H1 (cell line): ENCODE measurements at regions not wholly inside any gene's neighbourhood (a gene's known extent, or its start where the extent isn't known, plus 50 kb on each side); places are given as distances from the start of the nearest gene placed in this dataset.

Experiments used
- CTCF ChIA-PET: fragments of 300-600 bp; sonication (Branson Sonifier 250); formaldehyde crosslinking; loops from one replicate; lab custom pipeline; 2021; ENCODE audit not compliant: partially characterized antibody; lab: Charles Lee
- POLR2A ChIA-PET: fragments of 300-600 bp; sonication (Branson Sonifier 250); formaldehyde crosslinking; loops from one replicate; lab custom pipeline; 2021; ENCODE audit warnings: inconsistent platforms; ENCODE audit not compliant: partially characterized antibody; lab: Charles Lee
- DNase-seq, 2 experiments: peaks; one replicate each; pipeline versions ENCODE4 v3.0.0 to v3.0.0-alpha.2; 2010 to 2022; ENCODE audit warnings: low spot score in 2 of 2, low read depth in 1 of 2, mixed read lengths in 1 of 2
- FAIRE-seq: peaks from 2 replicates; lab custom pipeline; 2011; peaks lifted over from hg19 to GRCh38; lab: Jason Lieb, UNC
- H2AFZ ChIP-seq: 2 replicates; pipeline ENCODE4 v1.8.1; 2012; ENCODE audit warnings: low read length, inconsistent platforms
- H2AK5ac ChIP-seq: 2 replicates; pipeline ENCODE4 v1.6.1; 2013; ENCODE audit warnings: low read depth, low read length
- H2BK120ac ChIP-seq: replicated peaks from 2 replicates; pipeline ENCODE3; 2013; ENCODE audit warnings: low read depth, low read length, inconsistent platforms
- H2BK12ac ChIP-seq: 2 replicates; pipeline ENCODE4 v1.6.1; 2013; ENCODE audit warnings: low read depth, low read length
- H2BK15ac ChIP-seq: 2 replicates; pipeline ENCODE4 v1.6.1; 2013; ENCODE audit warnings: low read length
- H2BK20ac ChIP-seq: 2 replicates; pipeline ENCODE4 v1.6.1; 2013; ENCODE audit warnings: low read length
- H2BK5ac ChIP-seq: 2 replicates; pipeline ENCODE4 v1.6.1; 2013; ENCODE audit warnings: low read depth, low read length
- H3K14ac ChIP-seq: 2 replicates; pipeline ENCODE4 v1.6.1; 2013; ENCODE audit warnings: inconsistent platforms; ENCODE audit not compliant: insufficient read length
- H3K18ac ChIP-seq: 2 replicates; pipeline ENCODE4 v1.6.1; 2013; ENCODE audit warnings: low read length; ENCODE audit errors: extremely low read depth
- H3K23ac ChIP-seq: 2 replicates; pipeline ENCODE4 v1.6.1; 2013; ENCODE audit warnings: inconsistent platforms; ENCODE audit not compliant: insufficient read length
- H3K23me2 ChIP-seq: 2 replicates; pipeline ENCODE4 v1.6.1; 2013; ENCODE audit warnings: low read depth, low read length
- H3K27ac ChIP-seq: 2 replicates; pipeline ENCODE4 v1.6.1; 2011; ENCODE audit warnings: low read depth, low read length, inconsistent platforms
- H3K27me3 ChIP-seq, 4 experiments: replicated peaks in 1 of 4; 1 replicate in 1 of 4; 2 replicates in 3 of 4; pipeline versions ENCODE4 v1.6.1 to v1.8.1; 2011 to 2013; ENCODE audit warnings: low read length in 3 of 4, mild to moderate bottlenecking in 3 of 4, inconsistent platforms in 2 of 4, mixed read lengths in 2 of 4, moderate library complexity in 1 of 4; ENCODE audit not compliant: control insufficient read depth in 3 of 4, insufficient read depth in 3 of 4; ENCODE audit errors: extremely low read depth in 1 of 4
- H3K36me3 ChIP-seq, 4 experiments: 2 replicates each; pipeline versions ENCODE4 v1.6.1 to v1.8.1; 2011 to 2013; ENCODE audit warnings: mild to moderate bottlenecking in 4 of 4, low read length in 3 of 4, moderate library complexity in 2 of 4, control low read depth in 1 of 4, inconsistent platforms in 1 of 4; ENCODE audit not compliant: insufficient read depth in 4 of 4, control insufficient read depth in 2 of 4
- H3K4ac ChIP-seq: replicated peaks from 2 replicates; pipeline ENCODE3; 2013; ENCODE audit warnings: low read length, low read depth, mixed read lengths, inconsistent platforms; ENCODE audit not compliant: insufficient read length
- H3K4me1 ChIP-seq, 4 experiments: replicated peaks in 1 of 4; 1 replicate in 1 of 4; 2 replicates in 3 of 4; pipeline versions ENCODE4 v1.6.1 to v1.8.1; 2011 to 2013; ENCODE audit warnings: low read length in 3 of 4, inconsistent platforms in 2 of 4, mixed read lengths in 1 of 4; ENCODE audit not compliant: insufficient read depth in 4 of 4, control insufficient read depth in 3 of 4
- H3K4me2 ChIP-seq, 2 experiments: 2 replicates each; pipeline versions ENCODE4 v1.6.1 to v1.8.1; 2011 to 2013; ENCODE audit warnings: low read depth in 2 of 2, low read length in 2 of 2, control low read depth in 1 of 2, inconsistent platforms in 1 of 2, mild to moderate bottlenecking in 1 of 2; ENCODE audit not compliant: insufficient read depth in 1 of 2
- H3K4me3 ChIP-seq, 4 experiments: fragments of 200-600, 300-600 bp in 1 of 4; sonication (generic), shearing (Covaris generic), sonication (Bioruptor Twin) in 1 of 4; 2 replicates each; pipeline versions ENCODE4 v1.5.1 to v1.8.1; 2011 to 2016; ENCODE audit warnings: low read length in 4 of 4, low read depth in 3 of 4, control low read depth in 2 of 4, inconsistent platforms in 2 of 4, mild to moderate bottlenecking in 2 of 4, mixed read lengths in 1 of 4, moderate library complexity in 1 of 4; ENCODE audit not compliant: insufficient read depth in 2 of 4; ENCODE audit errors: extremely low read depth in 1 of 4
- H3K56ac ChIP-seq: replicated peaks from 2 replicates; pipeline ENCODE3; 2013; ENCODE audit warnings: low read depth, mild to moderate bottlenecking, mixed read lengths, low read length, inconsistent platforms; ENCODE audit not compliant: insufficient read length
- H3K79me1 ChIP-seq: 2 replicates; pipeline ENCODE4 v1.6.1; 2013; ENCODE audit warnings: low read depth, low read length, control low read depth
- H3K79me2 ChIP-seq, 2 experiments: 2 replicates each; pipeline versions ENCODE4 v1.6.1 to v1.8.1; 2012 to 2013; ENCODE audit warnings: low read length in 2 of 2, mild to moderate bottlenecking in 2 of 2, inconsistent platforms in 1 of 2; ENCODE audit not compliant: insufficient read depth in 2 of 2, control insufficient read depth in 1 of 2
- H3K9ac ChIP-seq, 4 experiments: replicated peaks in 1 of 4; 1 replicate in 1 of 4; 2 replicates in 3 of 4; pipeline versions ENCODE4 v1.6.1 to v1.8.1; 2011 to 2013; ENCODE audit warnings: low read depth in 3 of 4, low read length in 3 of 4, control low read depth in 2 of 4, mild to moderate bottlenecking in 2 of 4, moderate library complexity in 2 of 4, inconsistent platforms in 1 of 4; ENCODE audit errors: extremely low read depth in 1 of 4
- H3K9me3 ChIP-seq, 2 experiments: 2 replicates each; pipeline versions ENCODE4 v1.6.1 to v1.8.1; 2012 to 2013; ENCODE audit warnings: mild to moderate bottlenecking in 2 of 2, moderate library complexity in 2 of 2, control low read depth in 1 of 2, inconsistent platforms in 1 of 2, low read depth in 1 of 2, low read length in 1 of 2, mixed read lengths in 1 of 2; ENCODE audit not compliant: insufficient read depth in 2 of 2
- H4K20me1 ChIP-seq, 2 experiments: replicated peaks in 1 of 2; 2 replicates each; pipeline versions ENCODE3 to v1.8.1; 2011 to 2013; ENCODE audit warnings: inconsistent platforms in 2 of 2, low read length in 2 of 2, mild to moderate bottlenecking in 1 of 2; ENCODE audit not compliant: insufficient read depth in 2 of 2, control insufficient read depth in 1 of 2
- H4K5ac ChIP-seq: 2 replicates; pipeline ENCODE4 v1.6.1; 2013; ENCODE audit warnings: low read length, low read depth, mixed read lengths, inconsistent platforms; ENCODE audit not compliant: insufficient read length
- H4K8ac ChIP-seq: 2 replicates; pipeline ENCODE4 v1.8.0; 2013; ENCODE audit warnings: mild to moderate bottlenecking, moderate library complexity, low read length, inconsistent platforms; ENCODE audit not compliant: insufficient read depth; ENCODE audit errors: extremely low read depth
- H4K91ac ChIP-seq: replicated peaks from 2 replicates; pipeline ENCODE3; 2013; ENCODE audit warnings: low read length, mixed read lengths, inconsistent platforms; ENCODE audit not compliant: insufficient read length
- ATF3 ChIP-seq: IDR thresholded peaks from 2 replicates; pipeline ENCODE4 v1.6.1; 2011; ENCODE audit warnings: low read depth, mild to moderate bottlenecking, low read length; ENCODE audit not compliant: insufficient read depth
- CHD1 ChIP-seq: IDR thresholded peaks from 2 replicates; pipeline ENCODE4 v1.6.1; 2012; ENCODE audit warnings: low read depth, low read length, improper control_type of control experiment
- JUND ChIP-seq: IDR thresholded peaks from 2 replicates; pipeline ENCODE4 v1.6.1; 2011; ENCODE audit warnings: mild to moderate bottlenecking, improper control_type of control experiment, low read length
- KDM1A ChIP-seq: fragments of 200-600, 300-600 bp; sonication (generic); IDR thresholded peaks from 2 replicates; pipeline ENCODE4 v1.7.1; 2016; ENCODE audit warnings: mild to moderate bottlenecking, low read length, borderline replicate concordance
- SP1 ChIP-seq: IDR thresholded peaks from 2 replicates; pipeline ENCODE4 v1.6.1; 2011; ENCODE audit warnings: low read depth, low read length
- TCF12 ChIP-seq: IDR thresholded peaks from 2 replicates; pipeline ENCODE4 v1.6.1; 2011; ENCODE audit warnings: low read depth, mild to moderate bottlenecking, low read length
- WGBS, 2 experiments: shearing (Covaris generic) in 1 of 2; methylation state at CpG; one replicate each; pipeline versions ENCODE4 v1.1.6 to v1.1.7; 2013 to 2015; ENCODE audit warnings: low lambda C conversion rate in 2 of 2, mixed read lengths in 2 of 2, inconsistent platforms in 1 of 2, low coverage in 1 of 2, missing lambda C conversion rate in 1 of 2; ENCODE audit not compliant: insufficient replicate concordance in 2 of 2, insufficient coverage in 1 of 2, insufficient read length in 1 of 2; ENCODE audit errors: extremely low coverage in 1 of 2, missing lambda C conversion rate in 1 of 2; 5-methylcytosine and 5-hydroxymethylcytosine counted together

GRCh38 chrX:120781403-120781802, 94.3 kb downstream of the CT47B1 start:
- H3K4me2 ChIP-seq: no peak overlapping the region
- no peak overlapping the region for H3K23ac ChIP-seq
- H2AFZ ChIP-seq: no peak overlapping the region
- no peak overlapping the region for H4K5ac ChIP-seq
- H3K14ac ChIP-seq: no peak overlapping the region
- H4K20me1 ChIP-seq: no peaks in the 10 kb centered on the region
- CTCF ChIA-PET: no interaction called here
- TF ChIP-seq SP1 (no peak), JUND (no peak), ATF3 (no peak), CHD1 (no peak), KDM1A (no peak), TCF12 (no peak)
- TF ChIP-seq, all 59 proteins: peak for 0
- H3K27ac ChIP-seq: no peak overlapping the region
- H3K79me2 ChIP-seq: no peaks in the 10 kb centered on the region
- H4K8ac ChIP-seq: no peak overlapping the region
- H3K79me1 ChIP-seq: no peaks in the 10 kb centered on the region
- DNase-seq (no peak), FAIRE-seq (no peak)
- no peaks in the 10 kb centered on the region for H3K27me3 ChIP-seq
- no peak overlapping the region for H3K4me3 ChIP-seq
- no peaks in the 10 kb centered on the region for H3K23me2 ChIP-seq
- no peak overlapping the region for H3K9ac ChIP-seq
- H2BK5ac ChIP-seq: no peak overlapping the region
- no peak overlapping the region for H2BK20ac ChIP-seq
- H2AK5ac ChIP-seq: no peak overlapping the region
- no peaks in the 10 kb centered on the region for H3K4me1 ChIP-seq
- H2BK12ac ChIP-seq: no peak overlapping the region
- no peak overlapping the region for H3K18ac ChIP-seq
- H2BK15ac ChIP-seq: no peak overlapping the region
- no peak overlapping the region for H2BK120ac ChIP-seq
- 62% methylated on average over 2 of the region's 2 CpGs; no CpG with 5 or more reads in 1 of the 2 experiments for WGBS, 2 experiments
- POLR2A ChIA-PET: no interaction called here
- no peaks in the 10 kb centered on the region for H3K9me3 ChIP-seq
- H3K4ac ChIP-seq: no peak overlapping the region
- H4K91ac ChIP-seq: no peak overlapping the region
- H3K56ac ChIP-seq: no peak overlapping the region
- H3K36me3 ChIP-seq: no peaks in the 10 kb centered on the region
